Inflammatory macrophage treated with lipopolysaccharide for 1 hour (primary cell): ENCODE measurements at regions not wholly inside any gene's neighbourhood (a gene's known extent, or its start where the extent isn't known, plus 50 kb on each side); places are given as distances from the start of the nearest gene placed in this dataset.

Source experiments
- DNase-seq, 2 donors: peaks; one replicate each; pipeline ENCODE4 v3.0.0-alpha.2; 2020 to 2022

GRCh38 chr11:69931994-69932910 lies 113.0 kb upstream of the FGF3 start:
- DNase-seq: no peak

DNA sequence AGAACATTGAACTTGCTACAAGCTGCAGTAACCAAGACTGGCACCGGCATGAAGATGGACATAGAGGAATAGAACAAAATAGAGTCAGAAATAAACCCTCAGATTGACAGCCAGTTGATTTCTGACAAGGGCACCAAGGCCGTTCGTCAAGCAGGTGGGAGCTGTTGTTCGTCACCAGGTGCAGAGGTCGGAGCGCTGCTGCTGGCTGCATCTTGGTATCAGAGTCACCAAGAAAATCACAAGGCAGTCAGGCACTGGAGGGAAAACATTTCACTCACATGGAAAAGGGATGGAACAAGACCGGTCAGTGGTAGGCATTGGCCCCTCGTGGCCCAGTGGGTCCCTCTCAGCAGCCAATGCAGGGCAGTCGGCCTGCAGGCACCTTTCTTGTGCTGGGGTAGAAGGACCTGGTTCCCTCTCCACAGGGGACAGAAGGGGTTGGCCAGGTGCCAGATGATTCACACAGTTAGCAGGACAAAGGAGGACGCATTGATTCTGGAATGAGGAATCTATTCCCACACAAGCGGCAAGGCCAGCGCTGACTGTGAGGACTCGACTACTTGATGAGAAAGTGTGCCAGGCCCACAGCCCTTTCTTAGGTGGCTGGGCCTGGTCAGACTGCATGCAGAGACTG lies 115.8 kb upstream of the FGF3 start:
- DNase-seq: no peak

- DNase-seq: no peak
Observed at GRCh38 chr11:69935941-69936505, 116.8 kb upstream of the FGF3 start.

DNA sequence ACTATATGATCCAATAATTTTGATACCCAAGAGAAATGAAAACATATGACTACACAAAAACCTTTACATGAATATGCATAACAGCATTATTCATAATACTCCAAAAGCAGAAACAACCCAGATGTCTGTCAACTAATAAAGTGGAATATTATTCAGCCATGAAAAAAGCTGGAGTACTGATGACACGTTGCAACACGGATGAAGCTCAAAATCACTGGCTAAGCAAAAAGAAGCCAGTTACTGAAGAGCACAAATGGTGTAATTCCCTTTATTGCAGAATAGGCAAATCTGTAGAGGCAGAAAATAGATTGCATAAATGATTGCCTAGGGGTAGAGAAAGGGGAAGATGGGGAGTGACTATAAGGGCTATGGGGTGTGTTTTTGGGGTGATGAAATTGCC lies 117.6 kb upstream of the FGF3 start:
- DNase-seq: peak; percentile 32 to 48

- no peak for DNase-seq
Observed at GRCh38 chr11:69938206-69938605, 119.0 kb upstream of the FGF3 start.

GRCh38 chr11:69939551-69940245 lies 120.5 kb upstream of the FGF3 start:
- DNase-seq: no peak

DNA sequence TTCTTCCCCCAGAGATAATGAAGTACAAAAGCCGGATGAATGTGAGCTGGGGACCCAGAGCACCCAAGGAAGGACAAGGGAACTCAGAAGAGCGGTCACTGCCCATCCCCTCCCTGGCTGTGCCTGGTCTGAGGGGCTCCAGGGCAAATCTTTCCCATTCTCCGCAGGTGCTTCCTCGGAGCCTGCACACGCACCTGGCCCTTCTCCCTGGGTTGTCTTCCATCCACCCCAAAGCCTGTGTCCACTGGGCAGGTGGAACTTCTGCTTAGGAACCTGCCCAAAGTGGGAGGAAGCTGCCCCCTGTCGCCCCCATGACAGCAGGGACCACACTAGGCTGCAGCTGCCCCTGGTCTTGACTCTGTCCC lies 121.0 kb upstream of the FGF3 start:
- DNase-seq: no peak

- no peak for DNase-seq
Observed at GRCh38 chr11:69941546-69942332, 122.5 kb upstream of the FGF3 start.

DNA sequence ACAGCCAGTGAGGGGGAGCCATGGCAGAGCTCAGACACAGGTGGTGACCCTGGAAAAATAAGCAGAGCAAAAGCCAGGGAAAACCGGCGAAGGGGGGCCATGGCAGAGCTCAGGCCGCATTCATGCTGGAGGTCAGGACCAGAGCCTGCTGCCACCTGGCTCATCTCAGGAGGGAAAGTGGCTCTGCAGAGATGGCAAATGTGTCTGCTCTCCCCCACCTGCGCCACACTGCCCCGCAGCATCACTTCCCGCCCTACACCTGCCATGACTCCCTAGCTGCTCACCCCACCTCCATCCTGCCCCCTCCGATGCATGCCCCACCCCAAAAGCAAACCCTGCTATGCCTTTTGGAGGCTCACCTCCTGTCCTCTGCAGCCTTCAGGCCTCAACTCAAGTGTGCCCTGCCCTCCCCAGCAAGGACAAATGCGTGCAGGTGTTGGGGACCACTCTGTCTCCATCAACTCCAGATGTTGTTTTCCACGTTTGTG lies 123.2 kb upstream of the FGF3 start:
- DNase-seq: no peak

GRCh38 chr11:69943066-69943465 lies 123.8 kb upstream of the FGF3 start:
- no peak for DNase-seq

GRCh38 chr11:69943506-69943905 lies 124.3 kb upstream of the FGF3 start:
- no peak for DNase-seq

GRCh38 chr11:69944146-69944795 lies 125.1 kb upstream of the FGF3 start:
- DNase-seq: no peak

- no peak for DNase-seq
Observed at GRCh38 chr11:69945157-69945556, 125.9 kb upstream of the FGF3 start.

DNA sequence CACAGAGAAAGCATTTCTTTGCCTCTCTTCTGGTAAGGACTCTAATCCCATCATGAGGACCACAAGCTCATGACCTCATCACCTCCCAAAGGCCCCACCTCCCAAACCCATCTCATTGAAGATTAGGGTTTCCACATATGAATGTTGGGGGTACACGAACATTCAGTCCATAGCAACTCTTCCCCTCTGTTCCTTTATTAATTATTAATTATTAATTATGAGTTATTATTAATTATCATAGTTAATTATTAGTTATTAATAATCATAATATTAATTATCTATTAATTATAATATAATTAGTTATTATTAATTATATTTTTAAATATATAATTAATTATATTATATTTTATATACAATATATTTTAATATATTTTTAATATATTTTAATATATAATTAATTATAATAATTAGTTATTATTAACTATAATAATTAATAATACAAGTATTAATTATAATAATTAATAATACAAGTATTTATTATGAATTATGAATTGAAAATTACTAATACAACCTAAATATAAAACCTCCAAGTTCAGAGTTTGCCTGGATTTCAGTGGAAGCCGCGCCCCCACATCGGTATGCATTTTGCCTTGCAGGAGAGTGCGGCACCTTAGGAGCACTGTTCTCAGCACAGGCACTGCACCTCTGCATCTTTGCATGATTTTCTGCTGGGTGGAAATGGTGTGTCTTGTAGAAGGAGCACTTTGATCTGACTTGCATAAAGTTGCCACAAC lies 128.0 kb upstream of the FGF3 start:
- no peak for DNase-seq

DNA sequence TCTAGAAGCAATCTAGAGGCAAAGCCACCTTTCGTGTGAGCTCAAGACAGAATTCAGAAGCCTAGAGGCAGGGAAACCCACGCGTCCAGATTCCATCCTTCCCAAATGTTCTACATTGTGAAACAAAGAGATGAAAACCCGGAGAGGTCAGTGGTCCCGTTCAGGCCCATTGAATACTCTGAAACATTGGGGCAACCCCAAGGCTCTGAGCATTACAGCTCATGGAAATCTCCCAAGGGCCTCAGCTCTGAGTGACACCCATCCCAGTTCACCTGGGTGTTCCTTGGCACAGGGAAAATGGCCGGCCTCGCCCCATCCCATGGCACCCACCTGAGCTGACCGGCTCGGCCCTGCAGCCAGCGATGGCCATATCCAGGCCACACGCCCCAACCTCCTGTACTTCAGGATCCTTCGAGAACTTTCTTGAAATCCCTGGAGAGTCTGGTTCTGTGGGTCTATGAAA lies 128.6 kb upstream of the FGF3 start:
- no peak for DNase-seq

DNA sequence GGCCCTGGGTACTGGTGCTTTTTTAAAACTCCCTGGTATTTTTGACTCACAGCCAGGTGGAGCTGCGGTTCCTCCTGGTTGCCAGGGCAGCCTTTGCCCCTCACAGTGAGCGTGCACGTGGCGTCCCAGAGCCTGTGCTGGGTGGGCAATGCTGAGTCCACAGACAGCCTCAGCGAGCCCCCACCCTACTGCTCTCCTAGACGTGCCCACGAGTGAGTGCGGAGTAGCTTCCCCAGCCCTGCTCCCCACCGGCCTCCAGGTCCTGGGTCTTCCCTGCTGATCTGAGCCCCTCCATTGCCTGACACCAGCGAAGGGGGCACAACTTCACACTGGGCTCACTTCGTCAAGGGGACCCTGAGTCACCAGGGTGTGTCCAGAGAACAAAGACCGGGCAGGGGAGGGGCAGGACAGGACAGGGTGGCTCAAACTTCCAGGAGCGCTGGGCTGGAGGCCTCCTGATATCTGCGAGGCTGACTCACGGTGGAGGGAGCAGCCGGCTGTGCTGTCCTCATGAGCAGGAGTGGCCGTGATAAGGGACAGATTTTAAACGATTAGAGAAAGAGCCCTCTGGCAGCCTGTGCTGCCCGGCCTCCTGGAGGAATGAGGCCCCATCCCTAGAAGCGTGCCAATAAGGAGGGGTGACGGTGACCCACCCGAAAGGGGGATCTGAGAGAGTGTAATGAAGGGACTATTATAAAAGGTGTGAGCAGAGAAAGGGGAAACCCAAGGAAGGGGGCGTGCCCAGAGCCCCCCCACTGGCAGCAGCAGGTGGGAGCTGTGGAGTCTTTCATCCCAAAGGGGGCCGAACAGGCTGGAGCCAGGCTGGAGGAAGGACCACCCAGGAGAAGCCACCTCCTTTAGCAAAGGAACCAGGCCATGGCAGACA lies 129.3 kb upstream of the FGF3 start:
- no peak for DNase-seq

DNA sequence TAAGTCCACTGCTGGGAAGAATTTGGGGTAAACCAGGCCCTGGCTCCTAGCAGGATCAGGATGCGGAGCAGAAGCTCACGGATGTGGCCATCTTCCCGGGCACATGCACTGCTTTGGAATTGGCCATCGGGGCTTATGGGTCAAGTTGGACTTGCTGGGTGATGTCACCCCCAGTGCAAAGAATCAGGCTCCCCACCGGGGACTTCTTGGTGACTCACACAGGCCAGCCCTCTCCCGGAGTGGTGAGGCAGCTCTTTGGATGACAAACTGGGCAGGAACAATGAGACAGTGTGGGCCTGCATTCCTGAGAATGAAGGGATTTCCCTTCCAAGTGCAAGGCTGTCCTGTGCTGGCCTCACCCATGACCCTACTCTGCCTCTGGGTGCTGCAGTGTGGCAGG lies 128.8 kb upstream of the ANO1 start:
- DNase-seq: peak in 1 of 2 donors; percentile 5

DNA sequence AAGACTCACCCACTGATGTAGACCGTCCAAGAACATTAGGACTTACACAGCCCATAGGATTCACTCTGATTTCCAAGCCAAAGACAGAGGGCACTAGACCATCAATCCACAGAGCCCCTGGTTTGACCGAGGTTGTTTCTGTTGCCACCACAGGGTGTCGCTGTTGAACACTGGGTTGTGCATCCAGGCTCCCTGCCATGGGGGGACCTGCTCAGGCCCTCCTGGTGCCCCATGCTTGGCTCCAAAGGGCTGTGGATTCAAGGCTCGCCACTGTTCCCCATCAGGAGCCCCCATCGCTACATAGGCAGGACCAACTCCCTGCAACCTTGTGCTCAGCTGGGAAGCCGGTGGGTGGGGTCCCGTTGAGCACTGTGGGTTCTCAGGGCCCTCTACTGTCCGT lies 128.0 kb upstream of the ANO1 start:
- no peak for DNase-seq

DNA sequence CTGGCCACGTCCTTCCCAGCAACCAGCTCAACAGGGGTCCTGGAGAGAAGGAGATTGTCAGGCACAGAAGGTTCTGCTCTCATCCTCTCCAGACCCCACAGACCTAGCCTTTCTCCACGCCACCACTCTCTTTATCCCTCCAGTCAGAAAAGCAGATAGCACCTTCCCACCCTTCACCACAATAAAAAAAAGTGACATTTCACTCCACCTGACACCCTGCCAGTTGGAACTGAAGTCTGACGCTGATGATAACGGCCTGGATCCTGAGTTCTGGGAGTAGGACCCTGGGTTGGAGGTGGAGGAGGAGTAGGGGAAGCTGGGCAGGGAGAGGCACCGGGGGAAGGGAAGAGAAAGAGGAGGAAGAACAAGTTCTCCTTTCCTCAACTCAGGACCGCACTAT lies 127.5 kb upstream of the ANO1 start:
- no peak for DNase-seq

- DNase-seq: no peak
Observed at GRCh38 chr11:69951821-69952220, 126.3 kb upstream of the ANO1 start.
